K562 (cell line): ENCODE measurements at regions not wholly inside any gene's neighbourhood (a gene's known extent, or its start where the extent isn't known, plus 50 kb on each side); places are given as distances from the start of the nearest gene placed in this dataset.

Experiments
- CBX3 ChIP-seq, 2 experiments: IDR thresholded peaks; 1 replicate in 1 of 2; 2 replicates in 1 of 2; pipeline ENCODE4 v1.6.1; 2012; ENCODE audit warnings: inconsistent platforms in 2 of 2, low read length in 2 of 2, borderline replicate concordance in 1 of 2, control low read depth in 1 of 2
- NFIC ChIP-seq: fragments of 450-650 bp; IDR thresholded peaks from 2 replicates; pipeline ENCODE4 v1.6.1; 2017; ENCODE audit warnings: mild to moderate bottlenecking, inconsistent platforms

GRCh38 chr5:174204535-174205313 is 159.2 kb downstream of the NSG2 start:
- TF ChIP-seq CBX3 (IDR thresholded peaks at IDR 0.05; ENCODE audit: borderline replicate concordance in 1 of 2, low read length in 2 of 2) (no peak), NFIC (no peak)
